NCI-H2107 (cell line): ENCODE measurements at regions not wholly inside any gene's neighbourhood (a gene's known extent, or its start where the extent isn't known, plus 50 kb on each side); places are given as distances from the start of the nearest gene placed in this dataset.
"Not testable (repeated sequence)": the region's sequence is repeated elsewhere in the genome, so short reads cannot be mapped to it uniquely, and the experiment has no call there.

Experiments
- DNase-seq: peaks from one replicate; lab custom pipeline; 2025; lab: John Stamatoyannopoulos, UW

DNA sequence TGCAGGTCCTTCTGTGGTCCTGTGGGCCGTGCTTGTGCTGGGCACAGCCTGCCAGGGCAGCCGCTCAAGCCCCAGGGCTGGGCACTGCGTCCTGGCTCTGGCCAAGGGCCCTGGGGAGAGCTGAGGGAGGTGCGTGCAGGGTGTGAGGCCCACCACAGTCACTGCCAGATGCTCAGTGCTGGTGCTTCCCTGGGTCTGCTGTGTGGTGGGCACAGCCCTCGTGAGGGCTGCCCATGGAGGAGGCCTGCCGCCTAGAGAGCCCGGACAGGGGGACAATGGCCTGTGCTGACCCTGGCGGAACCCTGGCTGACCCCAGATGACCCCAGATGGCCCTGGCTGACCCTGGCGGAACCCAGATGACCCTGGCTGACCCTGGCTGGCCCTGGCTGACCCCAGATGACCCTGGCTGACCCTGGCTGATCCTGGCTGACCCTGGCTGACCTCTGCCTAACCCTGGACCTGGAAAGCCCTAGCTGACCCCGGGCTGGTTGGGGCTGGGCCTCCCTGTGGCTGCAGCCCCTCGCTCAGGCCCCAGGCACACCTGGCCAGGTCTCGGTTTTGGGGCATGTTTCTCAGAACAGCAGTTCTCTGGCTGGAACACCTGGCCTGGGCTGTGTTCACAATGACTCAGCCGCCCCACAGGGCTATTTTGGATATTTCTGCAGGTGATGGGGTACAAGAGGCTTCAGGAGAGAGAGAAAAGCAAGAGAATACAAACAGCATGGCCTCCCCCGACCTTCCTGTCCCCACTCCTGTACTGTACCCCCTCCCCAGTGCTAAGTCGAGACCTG lies 55.4 kb downstream of the TMEM121 start:
- DNase-seq = no peak

- DNase-seq = no peak
Observed at GRCh38 chr14:105582639-105583038, 56.3 kb downstream of the TMEM121 start.

- DNase-seq = not testable (repeated sequence)
Observed at GRCh38 chr14:105583914-105584313, 57.5 kb downstream of the TMEM121 start.

DNA sequence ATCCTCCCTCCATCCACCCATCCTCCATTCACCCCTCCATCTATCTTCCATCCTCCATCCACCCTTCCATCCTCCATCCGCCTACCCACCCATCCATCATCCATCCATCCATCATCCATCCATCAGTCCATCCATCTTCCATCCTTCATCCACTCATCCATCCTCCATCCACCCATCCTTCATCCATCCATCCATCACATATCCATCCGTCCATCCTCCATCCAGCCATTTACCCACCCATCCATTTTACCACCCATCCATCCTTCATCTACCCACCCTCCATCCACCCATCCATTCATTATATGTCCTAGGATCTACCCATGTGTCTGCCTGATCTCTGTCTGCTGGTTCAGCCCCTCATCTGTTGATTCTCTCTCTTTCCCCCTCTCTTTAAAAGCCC lies 58.9 kb downstream of the TMEM121 start:
- not testable (repeated sequence) for DNase-seq

DNA sequence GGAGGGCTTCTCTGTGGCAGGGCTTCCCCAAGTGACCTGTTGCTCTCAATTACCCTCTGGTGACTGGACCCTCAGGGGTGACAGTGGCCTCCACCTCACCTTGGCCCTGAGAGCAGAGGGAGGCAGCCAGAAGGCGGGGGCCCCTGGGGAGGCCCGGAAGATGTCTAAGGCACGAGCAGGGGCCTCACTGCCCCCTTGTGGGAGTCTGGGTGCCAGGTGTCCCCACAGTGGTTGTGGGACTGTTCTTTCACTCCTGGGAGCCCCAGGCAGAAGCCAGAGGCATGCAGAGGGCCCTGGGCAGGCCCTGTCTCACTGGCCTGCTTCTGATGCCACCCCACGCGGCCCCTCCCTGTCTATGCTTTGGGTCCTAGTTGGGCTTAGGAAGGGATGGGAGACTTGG lies 59.3 kb downstream of the TMEM121 start:
- DNase-seq = not testable (repeated sequence)

GRCh38 chr14:105586144-105586872 lies 59.9 kb downstream of the TMEM121 start:
- DNase-seq = not testable (repeated sequence)

GRCh38 chr14:105587034-105587433 lies 60.7 kb downstream of the TMEM121 start:
- DNase-seq = not testable (repeated sequence)

GRCh38 chr14:105587482-105588235 lies 61.3 kb downstream of the TMEM121 start:
- DNase-seq = not testable (repeated sequence)

GRCh38 chr14:105588236-105588860 lies 62.0 kb downstream of the TMEM121 start:
- DNase-seq = no peak

DNA sequence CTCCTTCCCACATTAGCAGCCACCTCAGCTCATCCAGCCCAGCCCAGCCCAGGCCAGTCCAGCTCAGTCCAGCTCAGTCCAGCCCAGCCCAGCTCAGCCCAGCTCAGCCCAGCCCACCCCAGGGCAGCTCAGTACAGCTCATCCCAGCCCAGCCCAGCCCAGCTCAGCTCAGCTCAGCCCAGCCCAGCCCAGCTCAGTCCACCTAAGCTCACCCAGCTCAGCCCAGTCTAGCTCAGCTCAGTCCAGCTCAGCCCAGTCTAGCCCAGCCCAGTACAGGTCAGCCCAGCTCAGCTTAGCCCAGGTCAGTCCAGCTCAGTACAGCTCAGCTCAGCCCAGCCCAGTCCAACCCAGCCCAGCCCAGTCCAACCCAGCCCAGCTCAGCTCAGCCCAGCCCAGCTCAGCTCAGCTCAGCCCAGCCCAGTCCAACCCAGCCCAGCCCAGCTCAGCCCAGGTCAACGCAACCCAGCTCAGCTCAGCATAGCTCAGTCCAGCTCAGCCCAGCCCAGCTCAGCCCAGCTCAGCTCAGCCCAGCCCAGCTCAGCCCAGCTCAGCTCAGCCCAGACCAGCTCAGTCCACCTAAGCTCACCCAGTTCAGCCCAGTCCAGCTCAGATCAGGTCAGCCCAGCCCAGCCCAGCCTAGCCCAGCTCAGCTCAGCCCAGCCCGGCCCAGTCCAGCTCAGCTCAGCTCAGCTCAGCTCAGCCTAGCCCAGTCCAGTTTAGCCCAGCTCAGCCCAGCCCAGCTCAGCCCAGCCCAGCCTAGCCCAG lies 63.0 kb downstream of the TMEM121 start:
- no peak for DNase-seq

- DNase-seq = not testable (repeated sequence)
Observed at GRCh38 chr14:105589926-105590185, 63.5 kb downstream of the TMEM121 start.

- DNase-seq = no peak
Observed at GRCh38 chr14:105591052-105591451, 64.7 kb downstream of the TMEM121 start.

GRCh38 chr14:105591792-105592341 lies 65.5 kb downstream of the TMEM121 start:
- DNase-seq = not testable (repeated sequence)

DNA sequence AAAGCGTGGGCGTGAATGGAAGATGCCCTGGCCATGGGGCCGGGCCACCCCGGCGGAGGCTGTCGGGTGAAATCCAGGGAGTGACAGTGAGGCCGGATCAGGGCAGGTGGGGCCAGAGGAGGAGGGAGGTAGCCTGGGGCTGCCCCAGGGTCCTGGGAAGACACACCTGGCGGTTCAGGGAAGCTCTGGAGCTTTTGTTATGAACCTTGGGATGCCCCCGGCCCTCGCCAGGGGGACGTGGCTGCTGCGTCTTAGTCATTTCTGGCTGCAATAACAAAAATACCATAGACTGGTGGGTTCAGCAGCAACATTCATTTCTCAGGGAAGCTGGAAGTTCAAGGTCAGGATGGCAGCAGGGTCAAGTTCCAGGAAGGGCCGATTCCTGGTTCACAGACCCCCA lies 66.3 kb downstream of the TMEM121 start:
- DNase-seq = not testable (repeated sequence)

GRCh38 chr14:105595346-105595745 lies 69.0 kb downstream of the TMEM121 start:
- not testable (repeated sequence) for DNase-seq

GRCh38 chr14:105596374-105596773 lies 70.0 kb downstream of the TMEM121 start:
- DNase-seq = not testable (repeated sequence)

DNA sequence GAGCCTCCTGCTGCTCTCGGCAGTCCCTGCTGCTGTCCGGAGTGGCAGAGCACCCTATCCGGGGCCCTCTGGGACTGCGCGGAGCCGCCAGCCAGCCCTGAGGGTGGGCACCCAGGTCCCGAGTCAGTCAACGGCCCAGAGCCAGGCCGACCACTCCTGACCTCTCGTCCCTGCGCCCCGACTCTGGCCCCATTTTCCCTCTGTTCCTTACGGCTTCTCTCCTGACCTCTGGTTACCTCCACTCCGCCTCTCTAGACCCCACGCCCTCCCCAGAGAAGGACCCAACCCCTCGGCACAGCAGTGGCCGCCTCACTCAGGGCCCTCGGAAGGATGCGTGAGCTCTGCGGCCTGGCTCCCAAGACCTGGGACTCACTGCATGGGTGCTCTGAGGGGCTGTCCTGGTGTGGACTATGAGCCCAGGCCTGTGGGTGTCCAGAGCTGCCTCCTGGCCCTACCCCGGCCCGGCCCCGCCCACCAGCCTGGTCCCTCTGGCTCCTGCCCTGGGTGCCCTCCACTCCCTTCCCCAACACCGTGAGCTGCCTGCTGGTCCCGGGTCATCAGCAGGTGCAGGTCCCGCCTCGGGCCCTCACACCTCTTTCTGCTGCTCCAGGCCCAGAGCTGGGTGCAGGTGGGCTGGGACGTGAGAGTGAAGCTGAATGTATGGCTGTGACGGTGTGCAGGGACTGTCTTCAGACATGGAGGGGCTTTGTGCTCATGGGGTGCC lies 71.8 kb downstream of the TMEM121 start:
- not testable (repeated sequence) for DNase-seq

DNA sequence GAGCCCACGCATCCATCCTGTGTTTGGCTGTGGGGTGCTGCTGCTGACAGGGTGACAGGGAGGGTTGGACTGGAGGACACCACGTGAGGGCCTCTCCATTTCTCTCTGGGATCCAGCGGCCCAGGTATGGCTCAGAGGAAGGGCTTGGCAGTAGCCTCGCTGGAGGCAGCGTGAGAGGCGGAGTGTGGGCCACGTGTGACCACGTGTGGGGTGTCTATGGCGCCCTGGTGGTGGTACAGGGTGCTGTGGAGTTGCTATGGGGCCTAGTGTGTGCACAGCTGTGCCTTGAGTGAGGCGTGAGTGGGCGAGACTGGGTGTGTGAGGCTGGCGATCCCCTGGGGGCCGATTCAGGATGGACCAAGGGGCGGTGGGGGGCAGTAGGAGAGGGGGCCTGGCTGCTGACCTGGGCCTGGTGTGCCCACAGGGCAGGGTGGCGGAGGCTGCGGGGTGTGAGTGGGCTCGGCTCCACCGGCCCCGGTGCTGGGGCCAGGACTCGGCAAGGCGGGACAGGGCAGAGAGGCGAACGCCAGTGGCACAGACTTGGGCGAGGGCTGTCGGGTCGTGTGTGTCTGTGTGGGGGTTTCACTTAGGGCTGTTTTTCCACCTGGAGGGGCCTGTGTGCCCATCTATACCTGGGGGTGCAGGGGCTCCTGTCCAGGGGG lies 72.7 kb downstream of the TMEM121 start:
- not testable (repeated sequence) for DNase-seq

GRCh38 chr14:105600195-105600938 lies 74.0 kb downstream of the TMEM121 start:
- DNase-seq = not testable (repeated sequence)
